ENCODE measurements at regions not wholly inside any gene's neighbourhood (a gene's known extent, or its start where the extent isn't known, plus 50 kb on each side); places are given as distances from the start of the nearest gene placed in this dataset.

GRCh38 chr2:76268484-76268883, 557.8 kb upstream of the GCFC2 start:
- TF ChIP-seq CTCF (IDR thresholded peaks at IDR 0.05; ENCODE audit: low read length) (no peak), EZH2 (optimal IDR thresholded peaks at IDR 0.05; ENCODE audit: low read depth, low read length) (no peak)
